ENCODE measurements at regions not wholly inside any gene's neighbourhood (a gene's known extent, or its start where the extent isn't known, plus 50 kb on each side); places are given as distances from the start of the nearest gene placed in this dataset.

DNA sequence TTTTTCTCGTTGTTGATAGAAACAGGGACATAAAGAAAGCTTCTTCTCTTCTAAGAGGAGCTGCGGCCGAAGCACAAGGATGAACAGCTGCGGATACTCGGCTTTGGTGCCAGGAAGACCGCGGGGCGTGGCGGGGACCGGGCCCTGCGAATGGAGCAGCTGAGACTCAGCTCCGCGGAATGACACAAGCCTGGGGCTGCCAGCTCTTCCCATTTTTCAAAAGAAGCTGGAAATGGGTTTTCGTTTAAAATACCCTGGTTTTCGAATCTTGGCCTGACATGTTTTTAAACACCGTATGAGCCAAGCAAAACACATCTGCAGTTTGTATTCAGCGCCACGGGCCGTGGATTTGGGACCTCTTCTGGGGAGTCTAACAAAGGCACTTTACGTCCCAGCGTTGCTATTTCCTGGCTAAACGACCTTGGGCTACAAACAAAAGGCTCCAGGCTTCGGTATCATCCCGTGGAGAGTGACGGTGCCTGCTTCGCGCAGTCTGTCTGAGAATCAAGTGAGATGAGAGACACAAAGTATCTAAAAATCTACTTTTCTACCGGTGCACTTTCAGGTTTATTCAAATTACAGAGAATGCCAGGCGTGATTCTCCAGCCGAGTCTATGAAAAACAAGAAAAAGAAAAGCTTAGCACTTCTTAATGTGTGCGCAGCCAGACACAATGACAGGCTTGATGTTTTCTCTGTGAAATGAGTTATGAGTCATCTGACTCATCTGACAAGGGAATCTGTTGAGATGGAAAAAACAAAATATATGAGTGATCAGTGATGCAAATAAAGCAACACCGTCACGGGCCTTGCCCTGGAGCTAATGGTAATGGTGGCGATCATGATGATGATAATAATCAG lies 114.0 kb upstream of the TMEM132D start:
- no peak for DNase-seq

DNA sequence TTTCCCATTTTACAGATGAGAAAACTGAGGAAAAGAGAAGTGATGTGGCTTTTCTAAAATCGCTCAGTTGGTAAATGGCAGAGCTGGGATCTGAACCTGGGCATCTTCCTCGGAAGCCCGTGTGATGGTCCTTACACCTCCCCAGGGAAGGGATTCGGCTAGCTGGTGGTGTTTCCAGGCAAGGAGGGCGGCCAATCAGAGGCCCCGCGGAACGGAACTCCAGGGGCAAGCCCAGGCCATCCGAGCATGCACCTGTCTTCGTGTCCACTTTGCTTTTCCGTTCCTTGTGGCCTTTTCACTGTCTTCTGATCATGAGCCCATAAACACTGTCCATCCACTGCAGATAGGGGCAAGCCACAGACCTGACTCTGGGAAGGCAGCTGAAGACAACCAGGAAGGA lies 114.8 kb upstream of the TMEM132D start:
- no peak for DNase-seq

- DNase-seq, result no peak
These were observed 122.9 kb upstream of the TMEM132D start for GRCh38 chr12:130026608-130027176.

DNA sequence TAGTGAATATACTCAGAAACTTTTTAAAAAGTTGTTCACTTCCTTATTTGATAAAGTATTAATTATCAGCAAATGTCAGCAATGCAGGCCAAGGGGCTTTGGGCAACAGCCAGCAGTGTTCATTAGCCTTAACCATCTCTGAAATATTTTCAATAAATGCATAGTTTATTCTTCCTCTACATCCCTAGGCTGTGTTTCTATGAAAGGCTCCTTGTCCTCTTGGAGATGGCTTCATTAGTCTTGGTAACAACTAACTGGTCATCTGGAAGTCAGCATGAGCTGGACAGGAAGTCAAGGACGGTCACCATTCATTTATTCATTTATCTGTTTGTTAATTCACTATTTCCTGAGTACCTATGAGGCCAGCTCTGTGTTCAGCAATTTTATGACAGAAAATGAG lies 124.0 kb upstream of the TMEM132D start:
- DNase-seq, result no peak

DNA sequence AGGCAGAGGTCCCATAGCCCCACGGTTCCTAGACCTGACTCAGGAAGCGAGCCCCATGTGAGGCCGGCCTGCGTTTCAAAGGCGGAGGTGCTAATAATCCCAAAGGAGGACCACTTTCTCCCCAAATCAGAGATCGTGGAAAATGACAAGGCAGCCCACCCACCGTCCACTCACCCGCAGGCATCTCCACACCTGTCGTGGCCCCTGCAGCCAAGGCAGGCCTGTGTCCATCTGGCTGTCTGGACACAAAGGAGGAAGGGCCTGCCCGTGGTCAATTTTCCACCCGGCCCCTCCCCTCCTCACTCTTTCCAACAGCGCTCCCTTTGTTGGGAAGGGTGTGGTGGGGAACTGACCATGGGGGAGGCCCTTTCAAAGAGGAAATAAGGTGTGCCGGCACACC lies 125.3 kb upstream of the TMEM132D start:
- no peak for DNase-seq

DNA sequence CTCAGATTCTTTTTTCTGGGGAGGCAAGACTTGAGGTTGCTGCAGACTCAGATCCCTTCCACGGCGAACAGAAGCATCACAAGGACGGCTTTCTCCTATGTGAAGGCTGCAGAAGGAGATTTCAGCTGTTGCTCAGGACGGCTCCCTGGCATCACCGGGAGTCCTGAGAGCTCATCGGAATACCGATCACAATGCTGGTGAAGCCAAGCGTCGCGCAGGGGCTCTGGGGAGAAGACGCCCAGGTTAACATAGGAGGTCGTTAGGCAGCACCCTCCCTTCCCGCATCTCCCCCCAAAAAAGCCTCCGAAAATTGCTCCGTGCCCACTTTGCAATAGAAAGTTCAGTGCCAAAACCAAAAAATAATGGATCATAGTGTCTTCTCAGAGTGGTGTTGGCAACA lies 127.2 kb upstream of the TMEM132D start:
- no peak for DNase-seq

- DNase-seq, result peak; percentile 31
These were observed 127.9 kb upstream of the TMEM132D start for GRCh38 chr12:130031571-130032189.

DNA sequence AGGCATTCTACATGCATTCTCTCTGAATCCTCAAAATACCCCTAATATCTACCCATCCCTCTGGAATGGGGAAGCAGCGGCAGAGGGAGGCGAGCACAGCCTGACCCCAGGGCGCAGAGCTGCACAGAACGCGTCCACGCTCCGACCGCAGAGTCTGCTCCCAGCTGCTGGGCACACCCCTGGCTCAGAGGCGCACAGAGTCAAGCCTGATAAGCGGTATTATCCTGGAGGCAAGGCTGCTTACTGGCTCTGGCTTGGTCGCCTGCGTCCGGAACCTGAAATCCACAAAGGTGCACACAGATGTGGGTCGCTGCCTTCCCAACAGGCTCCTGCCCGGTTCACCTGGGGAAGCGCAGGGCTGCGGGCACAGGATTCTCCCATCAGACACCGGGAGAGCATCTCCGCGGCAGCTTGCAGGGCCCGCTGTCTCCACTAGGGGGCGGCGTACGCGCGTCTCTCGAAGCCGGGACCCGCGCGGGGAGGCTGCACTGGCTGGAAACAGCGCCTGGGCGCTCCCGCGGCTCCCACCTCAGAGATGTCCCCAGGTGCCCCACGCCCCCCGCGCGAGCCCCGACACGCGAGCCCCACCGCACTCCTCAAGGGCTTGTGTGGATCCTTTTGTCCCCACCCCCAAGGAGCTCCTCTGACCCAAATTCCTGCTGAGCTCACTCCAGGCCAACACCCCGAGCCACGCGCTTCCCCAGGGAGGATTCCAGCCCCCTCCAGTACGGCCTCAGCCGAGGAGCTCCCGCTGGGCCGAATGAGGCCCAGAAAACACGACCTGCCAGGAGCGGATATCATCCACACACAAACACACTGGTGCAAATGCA lies 120.1 kb upstream of the FZD10 start:
- DNase-seq, result no peak

DNA sequence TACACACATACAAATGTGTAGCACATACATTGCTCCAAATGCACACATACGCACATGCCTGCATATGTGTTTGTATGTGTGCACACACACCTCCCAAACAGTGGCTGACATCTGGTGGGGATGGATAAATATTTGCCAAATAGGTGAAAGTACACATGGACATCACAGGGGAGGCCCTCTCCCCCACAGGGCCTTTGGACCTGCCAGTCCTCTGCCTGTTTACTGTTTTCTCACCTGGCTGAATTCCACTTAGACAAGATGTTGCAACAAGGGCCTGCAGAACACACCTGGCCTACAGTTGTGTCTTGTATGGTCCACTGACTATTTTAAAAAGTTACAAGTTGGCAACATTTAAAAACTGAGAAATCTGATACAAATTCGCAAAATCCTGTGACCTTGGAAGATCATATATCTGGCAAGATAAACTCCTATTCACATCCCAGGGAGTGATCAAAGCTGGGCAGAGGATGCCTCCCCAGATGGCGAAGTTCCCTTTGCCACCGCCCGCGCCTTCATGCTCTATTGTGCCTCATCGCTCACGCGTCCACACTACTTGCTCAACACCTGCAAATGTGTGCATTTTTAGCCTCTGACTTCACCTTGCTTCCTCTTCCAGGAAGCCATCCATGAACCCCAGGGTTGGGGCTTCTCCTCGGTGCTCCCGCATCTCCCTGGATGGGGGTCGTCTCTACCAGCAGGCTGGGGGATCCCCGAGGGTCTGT lies 118.4 kb upstream of the FZD10 start:
- DNase-seq, result no peak

- no peak for DNase-seq
These were observed 117.2 kb upstream of the FZD10 start for GRCh38 chr12:130044991-130045621.

GRCh38 chr12:130049666-130050065 lies 112.6 kb upstream of the FZD10 start:
- DNase-seq, result no peak

DNA sequence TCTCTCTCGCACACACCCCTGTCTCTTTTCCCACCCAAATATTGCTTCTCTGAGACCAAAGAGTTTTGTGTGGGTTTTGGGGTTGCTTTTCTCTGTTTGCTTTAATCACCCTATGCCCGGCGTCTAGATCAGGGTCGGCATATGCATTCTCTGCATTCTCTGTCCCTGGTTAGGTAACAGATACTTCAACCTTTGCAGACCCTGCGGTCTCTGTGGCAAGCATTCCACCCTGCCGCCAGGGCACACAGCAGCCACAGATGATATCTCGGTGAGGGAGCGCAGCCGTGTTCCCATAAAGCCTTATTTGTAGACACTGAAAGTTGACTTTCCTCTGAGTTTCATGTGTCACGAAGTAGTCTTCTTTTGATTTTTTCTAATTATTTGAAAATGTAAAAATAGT lies 110.4 kb upstream of the FZD10 start:
- DNase-seq, result no peak

- no peak for DNase-seq
These were observed 108.6 kb upstream of the FZD10 start for GRCh38 chr12:130053651-130054069.

- no peak for DNase-seq
These were observed 107.5 kb upstream of the FZD10 start for GRCh38 chr12:130054803-130055202.

DNA sequence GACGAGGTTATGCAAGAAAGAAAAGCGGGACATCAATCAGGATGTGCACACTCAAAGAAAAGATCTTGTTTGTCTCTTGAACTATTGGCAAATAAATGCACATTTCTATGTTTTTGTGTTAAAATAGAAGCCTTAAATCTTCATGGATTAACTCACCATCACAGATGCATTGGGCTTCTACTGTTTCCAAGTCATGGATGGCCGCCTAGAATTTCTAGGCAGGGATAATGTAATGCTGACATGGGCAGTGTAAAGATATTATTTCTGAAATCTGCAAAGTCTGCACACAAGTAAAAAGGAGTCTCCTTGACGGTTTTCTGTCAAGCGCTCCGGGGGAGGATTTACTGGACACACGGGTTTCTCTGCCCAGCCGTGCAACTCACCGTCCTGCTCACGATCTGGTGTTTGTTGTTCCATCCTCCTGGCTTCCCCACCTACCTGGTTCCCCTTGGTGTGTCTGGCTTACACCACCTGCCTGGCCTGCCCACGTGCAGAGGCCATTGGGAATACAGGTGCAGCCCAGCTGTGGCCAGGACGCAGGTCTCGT lies 103.3 kb upstream of the FZD10 start:
- DNase-seq, result no peak

- DNase-seq, result no peak
These were observed 98.4 kb upstream of the FZD10 start for GRCh38 chr12:130063866-130064265.

GRCh38 chr12:130064999-130065398 lies 97.3 kb upstream of the FZD10 start:
- no peak for DNase-seq

GRCh38 chr12:130066742-130067141 lies 95.5 kb upstream of the FZD10 start:
- no peak for DNase-seq

- DNase-seq, result no peak
These were observed 93.5 kb upstream of the FZD10 start for GRCh38 chr12:130068741-130069140.

- no peak for DNase-seq
These were observed 92.1 kb upstream of the FZD10 start for GRCh38 chr12:130070126-130070611.

GRCh38 chr12:130073721-130074120 lies 88.5 kb upstream of the FZD10 start:
- DNase-seq, result no peak

All from effector CD4-positive, alpha-beta T cell (primary cell).